ENCODE measurements at regions not wholly inside any gene's neighbourhood (a gene's known extent, or its start where the extent isn't known, plus 50 kb on each side); places are given as distances from the start of the nearest gene placed in this dataset.

GRCh38 chr1:213737398-213738035 lies 250.3 kb upstream of the PROX1 start:
- TF ChIP-seq CTCF (IDR thresholded peaks at IDR 0.05; ENCODE audit: insufficient read depth, low read depth, low read length) (no peak), EZH2 (IDR thresholded peaks at IDR 0.05; ENCODE audit: insufficient read depth, low read length) (no peak)
